PC-9 (cell line): ENCODE measurements at regions not wholly inside any gene's neighbourhood (a gene's known extent, or its start where the extent isn't known, plus 50 kb on each side); places are given as distances from the start of the nearest gene placed in this dataset.

ENCODE experiments used
- BruUV-seq: library from RNA; stranded (reverse); fragments of 400-500 nt; replicated peaks from 2 replicates; lab custom pipeline; 2021; lab: Mats Ljungman, UMichigan
- CTCF ChIA-PET: fragments of 300-600 bp; sonication (Branson Sonifier 250); formaldehyde crosslinking; loops from one replicate; lab custom pipeline; 2022; ENCODE audit warnings: antibody characterized with exemption; lab: Charles Lee
- POLR2A ChIA-PET: fragments of 300-600 bp; sonication (Branson Sonifier 250); formaldehyde crosslinking; loops from one replicate; lab custom pipeline; 2022; ENCODE audit warnings: antibody characterized with exemption; ENCODE audit not compliant: unreplicated experiment; lab: Charles Lee
- DNase-seq, 2 experiments: peaks; one replicate each; pipeline versions ENCODE4 v3.0.0 to v3.0.0-alpha.2; 2015 to 2022; ENCODE audit warnings: mixed read lengths in 1 of 2
- H2AFZ ChIP-seq: fragments of 200-600 bp; sonication (generic); 2 replicates; pipeline ENCODE4 v1.8.1; 2017; ENCODE audit warnings: antibody characterized with exemption
- H3F3A ChIP-seq: fragments of 200-600 bp; sonication (generic); 2 replicates; pipeline ENCODE4 v1.8.1; 2017; ENCODE audit warnings: antibody characterized with exemption, mild to moderate bottlenecking, low read depth; ENCODE audit not compliant: insufficient read depth
- H3K27ac ChIP-seq: fragments of 200-600 bp; sonication (generic); 2 replicates; pipeline ENCODE4 v1.6.1; 2016; ENCODE audit warnings: mixed run types
- H3K27me3 ChIP-seq: fragments of 200-600 bp; sonication (generic); 2 replicates; pipeline ENCODE4 v1.6.1; 2016; ENCODE audit warnings: low read depth, mixed run types; ENCODE audit not compliant: insufficient read depth
- H3K36me3 ChIP-seq: fragments of 200-600 bp; sonication (generic); 2 replicates; pipeline ENCODE4 v1.6.1; 2016; ENCODE audit warnings: low read depth, mixed run types
- H3K4me1 ChIP-seq: fragments of 200-600 bp; sonication (generic); replicated peaks from 2 replicates; pipeline ENCODE4 v1.6.1; 2016; ENCODE audit warnings: mixed run types; ENCODE audit not compliant: insufficient read depth
- H3K4me2 ChIP-seq: fragments of 200-600 bp; sonication (generic); 2 replicates; pipeline ENCODE4 v1.6.1; 2017; ENCODE audit warnings: mixed run types
- H3K4me3 ChIP-seq: fragments of 200-600 bp; sonication (generic); 2 replicates; pipeline ENCODE4 v1.6.1; 2016; ENCODE audit warnings: mixed run types
- H3K79me2 ChIP-seq: fragments of 200-600 bp; sonication (generic); 2 replicates; pipeline ENCODE4 v1.6.1; 2017; ENCODE audit warnings: low read depth, mixed run types
- H3K9me2 ChIP-seq: fragments of 200-600 bp; sonication (generic); 2 replicates; pipeline ENCODE4 v1.8.1; 2017; ENCODE audit warnings: mild to moderate bottlenecking; ENCODE audit not compliant: insufficient read depth
- H3K9me3 ChIP-seq: fragments of 200-600 bp; sonication (generic); 2 replicates; pipeline ENCODE4 v1.8.1; 2016; ENCODE audit warnings: low read depth; ENCODE audit not compliant: insufficient read depth
- H4K20me1 ChIP-seq: fragments of 200-600 bp; sonication (generic); 2 replicates; pipeline ENCODE4 v1.8.1; 2017; ENCODE audit not compliant: insufficient read depth
- CTCF ChIP-seq: fragments of 200-600 bp; sonication (generic); conservative IDR thresholded peaks from 2 replicates; pipeline ENCODE4 v1.6.1; 2017; ENCODE audit warnings: mixed run types, antibody characterized with exemption, mild to moderate bottlenecking, moderate library complexity
- EZH2 ChIP-seq: fragments of 200-600 bp; sonication (generic); IDR thresholded peaks from 2 replicates; pipeline ENCODE4 v1.8.0; 2017; ENCODE audit warnings: antibody characterized with exemption, low read depth
- intact Hi-C: fragments of 100-400 bp; cut with micrococcal nuclease; formaldehyde crosslinking; loops from one replicate; pipeline ENCODE4 v1.10.0; 2022; ENCODE audit not compliant: unreplicated experiment

- POLR2A ChIA-PET = no interaction called here
- Histone ChIP-seq H2AFZ (no peak overlapping the region), H3K9me2 (no peaks in the 10 kb centered on the region), H3K36me3 (no peaks in the 10 kb centered on the region), H3K9me3 (no peaks in the 10 kb centered on the region), H3F3A (no peaks in the 10 kb centered on the region), H3K4me1 (no peaks in the 10 kb centered on the region), H3K27me3 (no peaks in the 10 kb centered on the region), H3K4me2 (no peak overlapping the region), H3K4me3 (no peak overlapping the region), H3K79me2 (no peaks in the 10 kb centered on the region), H4K20me1 (no peaks in the 10 kb centered on the region), H3K27ac (no peak overlapping the region)
- intact Hi-C loops = no loop called here
- DNase-seq = no peak
- BruUV-seq = no TSS peak
- TF ChIP-seq EZH2 (no peak), CTCF (no peak)
- CTCF ChIA-PET = no interaction called here
These were observed 277.0 kb upstream of the SEMA3A start for GRCh38 chr7:84471576-84471975.

GRCh38 chr7:84469034-84469433, 274.4 kb upstream of the SEMA3A start:
- Histone ChIP-seq H3K27ac (no peak overlapping the region), H3F3A (no peaks in the 10 kb centered on the region), H3K9me2 (no peaks in the 10 kb centered on the region), H3K27me3 (no peaks in the 10 kb centered on the region), H3K9me3 (no peaks in the 10 kb centered on the region), H3K36me3 (no peaks in the 10 kb centered on the region), H4K20me1 (no peaks in the 10 kb centered on the region), H3K79me2 (no peaks in the 10 kb centered on the region), H2AFZ (no peak overlapping the region), H3K4me1 (no peaks in the 10 kb centered on the region), H3K4me3 (no peak overlapping the region), H3K4me2 (no peak overlapping the region)
- BruUV-seq = no TSS peak
- TF ChIP-seq EZH2 (no peak), CTCF (no peak)
- ChIA-PET POLR2A (no interaction called here), CTCF (no interaction called here)
- DNase-seq = no peak
- intact Hi-C loops = no loop called here

- no peaks in the 10 kb centered on the region for H3K79me2 ChIP-seq
- no TSS peak for BruUV-seq
- no peaks in the 10 kb centered on the region for H3K4me1 ChIP-seq
- ChIA-PET CTCF (no interaction called here), POLR2A (no interaction called here)
- H4K20me1 ChIP-seq = no peaks in the 10 kb centered on the region
- intact Hi-C loops = no loop called here
- H3K36me3 ChIP-seq = no peaks in the 10 kb centered on the region
- H3F3A ChIP-seq = no peaks in the 10 kb centered on the region
- no peaks in the 10 kb centered on the region for H3K9me2 ChIP-seq
- H3K4me2 ChIP-seq = no peak overlapping the region
- H3K4me3 ChIP-seq = no peak overlapping the region
- DNase-seq = no peak
- no peaks in the 10 kb centered on the region for H3K9me3 ChIP-seq
- no peak overlapping the region for H3K27ac ChIP-seq
- no peak overlapping the region for H2AFZ ChIP-seq
- H3K27me3 ChIP-seq = no peaks in the 10 kb centered on the region
- TF ChIP-seq CTCF = no peak
- TF ChIP-seq EZH2 = no peak
These were observed 267.7 kb upstream of the SEMA3A start for GRCh38 chr7:84462259-84462658.
